GM21360 (cell line): ENCODE measurements at regions not wholly inside any gene's neighbourhood (a gene's known extent, or its start where the extent isn't known, plus 50 kb on each side); places are given as distances from the start of the nearest gene placed in this dataset.
"Not testable (repeated sequence)": the region's sequence is repeated elsewhere in the genome, so short reads cannot be mapped to it uniquely, and the experiment has no call there.

ENCODE experiments used
- ATAC-seq: cut with Tn5 transposase; IDR thresholded peaks from one replicate; pipeline ENCODE4 v1.9.1; 2021; ENCODE audit warnings: mild to moderate bottlenecking, moderate library complexity; ENCODE audit not compliant: unreplicated experiment

DNA sequence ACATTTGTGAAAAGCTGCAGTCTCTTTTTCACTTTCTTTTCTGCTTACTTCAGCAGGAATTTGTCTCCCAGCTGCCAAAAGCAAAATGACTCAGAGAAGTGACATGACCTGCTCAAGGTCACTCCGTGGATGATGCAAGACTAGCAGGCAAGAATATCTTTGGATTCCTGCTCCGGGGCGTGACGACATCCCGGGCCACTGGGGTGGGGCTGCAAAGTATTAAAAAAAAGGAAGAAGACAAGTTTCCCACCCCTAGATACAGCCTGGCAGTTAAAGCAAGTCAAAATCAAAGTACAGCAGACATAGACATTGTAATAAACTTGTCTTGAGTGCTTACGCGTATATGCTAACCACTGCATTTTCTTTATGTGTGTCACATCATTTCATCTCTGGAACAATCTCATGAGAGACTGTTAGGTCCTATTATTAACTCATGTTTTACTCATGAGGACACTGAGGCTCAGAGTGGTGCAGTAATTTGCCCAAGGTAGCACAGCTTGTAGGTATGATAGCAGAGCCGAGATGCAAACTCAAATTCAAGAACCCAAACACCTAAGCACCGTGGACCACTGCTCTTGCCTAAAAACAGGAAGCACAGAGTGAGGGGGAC lies 485.2 kb upstream of the PROK2 start:
- no peak for ATAC-seq

DNA sequence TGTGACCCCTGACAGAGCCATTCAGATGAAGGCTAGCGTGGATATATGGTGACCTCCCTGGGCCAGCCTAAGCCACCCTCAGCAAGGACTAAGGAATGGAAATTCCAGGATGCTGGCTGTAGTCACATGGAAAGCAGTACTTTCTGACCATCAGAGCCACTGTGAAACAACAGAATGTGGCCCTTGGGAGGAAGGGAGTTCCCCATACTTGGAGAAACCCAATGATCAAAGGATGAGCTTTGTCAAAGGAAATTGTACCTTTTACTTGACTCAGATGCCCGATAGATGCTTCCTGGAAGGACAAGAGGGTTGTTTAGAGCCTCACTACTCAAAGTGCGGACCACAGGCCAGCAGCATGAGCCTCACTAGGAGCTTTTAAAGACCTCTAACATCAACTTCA lies 484.5 kb upstream of the PROK2 start:
- no peak for ATAC-seq

DNA sequence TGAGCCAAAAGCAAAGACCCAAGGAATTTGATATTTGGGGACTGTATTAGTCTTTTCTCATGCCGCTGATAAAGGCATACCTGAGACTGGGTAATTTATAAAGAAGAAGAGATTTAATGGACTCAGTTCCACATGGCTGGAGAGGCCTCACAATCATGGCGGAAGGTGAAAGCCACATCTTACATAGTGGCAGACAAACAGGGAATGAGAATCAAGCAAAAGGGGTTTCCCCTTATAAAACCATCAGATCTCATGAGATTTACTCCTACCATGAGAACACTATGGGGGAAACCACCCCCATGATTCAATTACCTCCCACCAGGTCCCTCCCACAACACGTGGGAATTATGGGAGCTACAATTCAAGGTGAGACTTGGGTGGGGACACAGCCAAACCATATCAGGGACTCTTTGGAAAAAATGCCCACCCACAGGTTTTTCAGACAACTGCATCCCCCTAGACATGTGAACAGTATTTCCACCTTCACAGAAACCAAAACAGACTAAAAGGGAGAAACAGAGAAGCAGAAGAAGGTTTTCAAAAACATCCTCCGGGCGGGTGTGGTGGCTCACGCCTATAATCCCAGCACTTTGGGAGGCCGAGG lies 482.1 kb upstream of the PROK2 start:
- ATAC-seq, result not testable (repeated sequence)

DNA sequence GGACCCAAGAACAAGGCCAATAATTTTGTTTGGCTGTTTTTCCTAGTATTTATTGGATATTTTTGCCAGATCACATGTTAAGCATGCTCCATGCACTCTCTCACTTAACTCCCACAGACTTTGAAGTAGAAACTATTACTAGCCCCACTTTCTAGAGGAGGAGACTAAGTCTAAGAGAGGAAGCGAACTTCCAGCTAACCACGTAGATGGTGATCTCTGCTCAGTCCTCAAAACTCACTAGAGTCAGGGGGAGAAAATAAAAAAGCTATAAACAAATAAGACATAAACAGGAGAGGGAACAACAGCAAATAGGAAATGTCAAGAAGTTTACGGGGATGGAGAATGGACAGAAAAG lies 481.0 kb upstream of the PROK2 start:
- peak; percentile 35 for ATAC-seq

DNA sequence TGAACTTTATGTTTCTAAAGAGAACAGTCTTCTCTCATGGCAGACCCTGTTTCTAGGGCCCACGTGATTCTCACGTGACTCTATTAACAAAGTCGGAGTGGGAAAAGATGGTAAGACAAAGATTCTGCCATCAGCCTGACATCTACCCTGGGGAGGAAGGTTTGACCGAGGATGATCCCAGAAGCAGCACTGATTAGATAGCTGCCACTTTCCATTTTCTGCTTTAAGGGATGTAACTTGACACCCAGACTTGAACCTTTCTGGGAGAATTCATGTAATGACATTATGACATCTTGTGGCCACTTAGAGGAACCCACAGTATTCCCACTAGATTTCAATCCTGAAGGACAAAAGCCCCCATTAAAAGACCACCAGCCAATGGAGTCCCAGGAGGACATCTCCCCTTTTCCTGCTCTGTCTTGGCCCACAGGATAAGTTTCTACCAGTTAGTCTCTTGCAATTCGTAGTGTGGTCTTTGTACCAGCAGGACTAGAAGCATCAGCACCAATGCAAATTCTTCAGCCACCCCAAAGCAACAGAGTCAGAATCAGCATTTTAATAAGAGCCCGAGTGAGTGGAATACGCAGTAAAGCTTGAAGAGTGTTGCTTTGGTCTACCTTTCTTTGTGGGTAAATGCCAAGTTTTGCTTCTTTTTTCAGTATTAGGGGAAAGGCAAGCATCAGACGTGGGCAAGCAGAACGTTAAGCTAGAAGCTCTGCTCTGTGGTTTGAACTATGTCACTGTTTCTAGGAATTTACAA lies 480.5 kb upstream of the PROK2 start:
- ATAC-seq, result peak; percentile 62

DNA sequence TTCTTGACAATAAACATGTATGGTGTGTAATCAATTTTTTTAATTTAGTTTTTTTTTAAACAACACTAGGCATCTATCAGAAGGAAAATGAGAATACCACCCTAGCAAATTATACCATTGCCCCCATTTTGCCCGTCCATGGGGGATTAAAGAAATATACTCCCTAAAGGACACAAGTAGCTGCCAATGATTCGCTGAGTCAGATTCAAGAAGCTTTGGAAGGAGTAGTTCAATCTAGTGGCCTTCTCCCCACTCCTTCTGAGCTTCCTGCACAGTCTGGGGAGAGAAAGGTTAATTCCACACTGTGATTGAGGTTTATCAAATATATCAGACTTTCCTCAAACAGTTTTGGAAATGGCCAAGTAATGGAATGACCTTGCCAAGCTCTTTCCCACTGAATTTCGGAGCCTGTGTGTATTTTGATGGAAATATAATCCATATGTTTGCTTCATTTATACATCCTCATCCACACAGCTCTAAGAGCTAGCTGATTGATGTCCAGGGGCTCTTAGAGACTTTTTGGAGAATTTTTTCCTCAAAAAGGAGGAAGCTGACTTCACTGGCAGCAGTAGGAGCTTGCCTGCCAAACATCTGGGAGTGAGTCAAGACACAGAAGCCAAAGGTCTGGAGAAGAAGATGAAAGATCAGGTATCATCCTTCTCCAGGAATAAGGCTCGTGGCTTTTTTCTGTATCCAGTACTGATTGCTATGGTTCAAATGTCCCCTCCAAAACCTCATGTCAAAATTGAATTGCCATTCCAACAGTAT lies 478.5 kb upstream of the PROK2 start:
- ATAC-seq, result no peak

DNA sequence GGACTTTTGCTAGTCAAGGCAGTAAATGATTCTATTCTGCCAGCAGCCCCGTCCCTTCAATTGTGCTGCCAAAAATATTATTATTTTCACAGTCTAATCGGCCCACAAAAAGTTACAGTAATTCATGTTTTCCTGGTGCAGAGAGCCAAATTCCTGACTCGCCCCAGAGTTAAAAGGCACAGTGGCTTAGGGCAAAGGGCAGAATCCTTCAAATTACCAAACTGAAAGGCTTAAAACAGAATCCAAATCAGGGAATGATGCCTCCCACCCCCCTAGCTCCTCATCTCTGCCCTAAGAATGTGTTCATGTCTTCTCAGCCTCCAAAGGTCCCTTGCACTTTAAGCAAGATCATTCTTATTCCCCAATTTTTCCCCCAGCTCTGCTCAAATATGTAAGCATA lies 477.8 kb upstream of the PROK2 start:
- ATAC-seq, result no peak

DNA sequence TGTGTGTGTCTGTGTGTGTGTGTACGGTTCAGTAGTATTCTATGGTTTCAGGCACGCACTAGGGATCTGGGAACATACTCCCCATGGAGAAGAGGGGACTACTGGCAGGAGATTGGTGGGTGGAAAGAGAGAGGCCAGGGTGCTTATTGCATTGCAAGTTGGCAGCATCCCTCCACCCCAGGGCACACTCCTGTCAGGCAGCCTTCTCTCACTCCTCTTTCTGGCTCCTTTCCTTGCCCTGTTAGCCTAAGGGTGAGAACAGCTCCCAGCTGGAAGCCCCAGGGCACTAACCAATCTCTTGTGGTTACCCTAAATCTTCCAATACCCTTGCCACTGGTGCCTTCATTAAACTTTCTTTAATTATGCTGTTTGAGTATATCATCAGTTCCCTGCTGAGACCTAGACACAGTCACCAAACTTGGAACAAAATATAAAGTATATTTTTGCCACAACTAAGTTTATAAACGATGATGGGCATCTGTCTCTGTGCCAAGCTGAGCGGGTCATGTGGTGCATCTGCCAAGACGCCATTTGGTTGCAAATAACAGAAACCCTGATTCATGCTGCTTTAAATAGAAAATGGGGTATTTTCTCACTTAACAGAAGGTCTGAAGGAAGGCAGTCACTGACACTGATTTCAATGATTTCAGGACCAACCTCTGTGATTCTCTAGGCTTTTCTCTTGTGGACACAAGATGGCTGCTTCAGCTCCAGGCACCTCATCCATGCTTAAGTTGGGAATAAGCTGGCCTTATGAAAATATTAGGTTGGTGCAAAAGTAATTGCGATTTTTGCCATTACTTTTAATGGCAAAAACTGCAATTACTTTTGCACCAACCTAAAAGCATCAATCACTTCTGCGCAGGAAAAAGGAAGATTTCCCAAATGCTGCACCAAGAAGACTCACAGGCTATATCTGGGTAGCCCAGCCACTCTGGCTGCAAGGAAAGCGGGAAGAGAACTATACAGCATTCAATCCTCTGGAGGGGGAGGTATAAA lies 476.9 kb upstream of the PROK2 start:
- no peak for ATAC-seq

DNA sequence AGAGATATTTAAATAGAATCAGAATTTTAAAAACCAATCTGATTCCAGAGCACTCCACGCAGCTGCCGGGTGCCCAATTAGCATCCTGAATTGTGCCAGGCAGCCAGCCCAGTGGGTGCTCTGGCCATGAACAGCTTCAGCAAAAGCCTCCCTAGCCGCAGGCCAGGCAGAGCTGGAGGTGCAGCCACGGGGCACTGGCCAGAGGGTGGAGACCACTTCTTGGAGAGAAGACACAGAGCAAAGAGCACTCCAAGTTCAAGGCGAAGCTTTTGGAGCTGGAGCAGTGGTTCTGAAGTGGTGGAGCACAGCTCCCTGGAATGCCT lies 475.6 kb upstream of the PROK2 start:
- ATAC-seq, result no peak

DNA sequence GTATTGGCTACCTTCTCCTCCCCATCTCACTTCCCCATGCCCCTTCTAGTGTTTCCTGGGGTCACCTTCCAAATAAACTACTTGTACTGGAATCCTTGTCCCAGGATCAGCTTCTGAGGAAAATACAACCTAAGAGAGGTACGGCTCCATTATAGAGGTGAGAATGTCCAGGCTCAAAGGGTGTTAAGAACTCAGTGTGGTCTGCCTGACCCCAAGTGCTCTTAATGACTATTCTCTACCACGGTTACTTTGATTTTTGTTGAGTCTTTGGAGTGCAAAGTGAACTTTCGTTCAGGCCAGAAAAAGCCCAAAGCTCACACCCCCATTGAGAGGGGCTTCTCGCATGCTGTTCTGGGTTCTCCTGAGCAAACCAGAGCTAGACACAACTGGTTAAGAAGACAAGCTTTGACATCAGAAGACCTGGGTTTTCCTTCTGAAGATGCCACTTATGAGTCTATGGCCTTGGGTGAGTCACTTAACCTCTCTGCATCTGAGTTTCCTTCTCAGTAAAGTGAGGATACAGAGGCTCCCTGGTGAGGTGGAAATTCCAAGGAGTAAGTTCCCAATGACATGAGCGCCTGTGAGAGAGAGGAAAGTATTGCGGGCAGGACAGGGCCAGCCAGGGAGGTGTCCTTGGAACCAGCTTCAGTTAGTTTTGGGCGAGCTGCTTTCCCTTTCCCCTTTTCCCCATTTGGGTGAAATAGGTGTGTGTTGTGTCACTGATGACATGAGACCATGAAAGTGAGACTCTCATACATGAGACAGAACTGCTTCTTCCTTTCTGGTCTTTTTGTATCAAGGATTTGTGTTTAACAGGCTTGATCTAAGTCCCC lies 475.0 kb upstream of the PROK2 start:
- no peak for ATAC-seq

DNA sequence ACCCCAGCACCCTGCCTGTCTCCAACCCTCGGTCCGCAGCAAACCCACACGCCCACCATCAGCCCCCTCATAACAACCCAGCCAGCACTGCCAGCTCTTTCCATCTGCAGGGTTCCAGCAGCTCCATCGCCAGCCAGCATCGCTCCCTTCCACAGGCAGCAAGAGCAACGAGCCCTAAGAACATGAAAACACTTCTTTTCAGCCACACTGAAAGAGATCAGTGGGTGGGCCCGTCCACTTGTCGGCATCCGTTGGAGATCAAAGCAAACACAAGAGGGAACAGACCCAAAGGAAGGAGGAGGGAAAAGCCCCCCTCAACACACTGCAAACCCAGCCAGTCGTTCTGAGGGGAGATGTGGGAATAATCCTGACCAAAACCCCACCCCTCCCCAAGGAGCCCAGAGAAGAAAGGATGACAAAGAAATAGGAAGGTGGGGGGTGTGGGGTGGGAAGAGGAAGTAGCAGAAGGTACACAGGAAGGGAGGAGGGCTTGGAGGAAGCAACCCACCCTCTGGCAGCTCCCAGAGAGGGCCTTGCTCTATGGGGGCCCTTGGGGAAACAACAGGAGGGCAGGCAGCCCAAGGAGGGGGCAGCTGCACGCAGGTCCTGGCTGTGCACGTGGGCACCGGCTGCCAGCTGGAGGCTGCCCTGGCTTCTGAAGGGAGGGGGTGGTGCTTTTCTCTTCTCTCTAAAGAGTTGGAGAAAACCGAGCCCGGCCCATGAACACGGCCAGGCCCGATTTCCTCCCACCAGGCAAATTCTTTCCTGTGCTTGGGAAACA lies 473.6 kb upstream of the PROK2 start:
- no peak for ATAC-seq

DNA sequence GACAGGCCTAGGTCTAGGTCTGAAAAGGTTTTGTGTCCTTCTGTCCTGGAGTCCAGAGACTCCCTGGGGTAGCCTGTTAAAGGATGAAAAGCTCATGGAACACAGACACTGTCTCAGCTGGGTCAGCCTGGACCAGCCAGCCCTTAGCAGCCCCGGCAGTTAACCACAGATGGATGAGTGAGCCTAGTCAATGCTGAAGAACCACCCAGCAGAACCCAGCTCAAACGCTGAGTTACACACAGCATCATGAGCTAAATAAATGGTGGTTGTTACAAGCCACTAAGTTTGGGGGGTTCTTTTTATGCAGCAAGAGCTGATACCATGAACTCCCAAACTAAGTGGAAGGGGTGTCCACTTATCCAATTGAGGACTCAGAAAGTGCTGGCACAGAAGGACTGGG lies 472.8 kb upstream of the PROK2 start:
- no peak for ATAC-seq

DNA sequence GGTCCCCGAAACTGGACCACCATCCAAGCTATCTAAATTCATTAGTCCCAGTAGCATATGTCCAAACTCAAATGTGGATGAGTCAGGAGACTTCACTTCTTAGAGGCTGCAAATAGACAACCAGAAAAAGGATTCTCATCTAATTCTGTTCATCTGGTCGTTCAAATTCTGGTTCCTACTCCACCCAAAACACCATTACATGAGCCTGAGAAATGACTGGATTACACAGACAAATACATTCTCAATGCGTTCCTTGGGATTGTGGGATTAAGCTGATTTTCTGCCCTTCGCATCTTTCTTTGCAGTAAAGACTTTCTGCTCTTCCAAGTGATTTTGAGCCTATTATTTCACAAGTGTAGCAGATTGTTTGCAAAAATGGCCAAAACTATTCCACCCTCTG lies 472.3 kb upstream of the PROK2 start:
- ATAC-seq, result no peak

DNA sequence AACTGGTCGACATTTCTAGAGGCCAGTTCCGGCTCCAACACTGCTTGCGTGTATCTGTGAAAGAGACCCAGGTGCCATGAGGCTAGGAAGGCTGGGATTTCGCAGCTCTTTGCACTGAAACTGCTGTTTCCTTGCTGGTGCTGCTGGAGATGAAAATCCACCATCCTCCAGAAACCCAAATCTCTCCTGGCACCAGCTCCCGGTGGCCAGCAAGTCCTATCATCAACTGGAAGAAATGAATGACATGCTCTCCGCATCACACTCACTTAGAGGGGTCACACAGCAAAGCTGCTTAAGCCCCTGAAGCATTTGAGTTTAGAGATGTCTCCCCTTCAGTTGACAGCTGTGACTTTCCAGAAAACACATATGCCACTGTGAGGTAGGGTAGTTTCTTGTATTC lies 471.8 kb upstream of the PROK2 start:
- ATAC-seq, result no peak

DNA sequence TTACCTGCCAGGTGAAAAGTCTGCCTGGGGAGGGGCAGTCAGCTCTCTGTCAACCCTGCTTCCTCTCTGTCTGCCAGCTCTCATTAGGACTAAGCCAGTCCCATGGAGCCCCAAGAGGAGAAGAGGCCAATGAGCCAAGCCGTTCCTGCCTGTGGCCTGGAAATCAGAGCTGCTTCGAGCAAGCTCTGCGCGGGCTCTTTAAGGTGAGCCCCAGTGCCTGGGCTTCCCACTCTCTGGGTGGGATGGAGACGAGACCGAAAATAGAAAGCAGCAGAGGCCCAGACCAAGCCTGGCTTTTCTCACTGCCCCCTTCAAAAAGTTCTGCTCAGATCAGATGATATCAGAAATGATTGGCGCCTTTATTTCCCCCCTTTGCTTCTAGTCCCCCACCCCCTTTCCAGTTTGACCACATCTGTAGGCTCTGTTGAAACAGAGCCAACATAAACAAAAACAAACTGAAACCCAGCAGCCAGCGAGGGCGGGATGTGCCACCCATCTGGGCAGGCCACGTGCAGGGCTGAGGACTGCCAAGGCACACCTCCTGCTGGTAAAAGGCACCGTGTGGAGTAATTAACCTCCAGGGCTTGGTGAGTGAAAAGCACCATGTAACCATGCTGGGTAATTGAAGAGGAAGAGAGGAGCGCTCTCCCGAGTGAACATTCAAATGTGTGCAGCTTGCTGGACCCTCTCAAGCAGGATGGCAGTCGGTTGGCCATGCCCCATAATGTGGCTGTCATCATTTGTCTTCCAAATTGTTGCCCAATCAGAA lies 471.0 kb upstream of the PROK2 start:
- no peak for ATAC-seq

DNA sequence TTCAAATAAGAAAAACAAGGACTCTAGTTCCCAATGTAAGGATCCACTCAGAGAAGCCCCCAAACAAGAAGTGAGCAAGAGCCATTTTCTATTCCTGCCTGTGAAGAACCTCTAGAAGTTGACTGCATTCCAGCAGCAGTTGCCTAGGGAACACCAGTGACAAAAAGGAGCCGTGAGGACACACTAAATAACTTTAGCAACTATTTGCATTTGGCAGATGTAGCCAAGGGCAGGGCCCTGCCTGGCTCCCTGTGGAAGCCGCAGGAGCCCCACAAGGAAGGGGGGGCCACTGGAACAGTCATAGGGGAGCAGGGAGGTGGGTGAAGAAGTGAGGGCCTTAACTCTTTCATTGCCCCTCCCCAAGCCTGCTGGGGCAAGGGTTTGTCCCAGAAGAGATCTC lies 470.2 kb upstream of the PROK2 start:
- ATAC-seq, result no peak

DNA sequence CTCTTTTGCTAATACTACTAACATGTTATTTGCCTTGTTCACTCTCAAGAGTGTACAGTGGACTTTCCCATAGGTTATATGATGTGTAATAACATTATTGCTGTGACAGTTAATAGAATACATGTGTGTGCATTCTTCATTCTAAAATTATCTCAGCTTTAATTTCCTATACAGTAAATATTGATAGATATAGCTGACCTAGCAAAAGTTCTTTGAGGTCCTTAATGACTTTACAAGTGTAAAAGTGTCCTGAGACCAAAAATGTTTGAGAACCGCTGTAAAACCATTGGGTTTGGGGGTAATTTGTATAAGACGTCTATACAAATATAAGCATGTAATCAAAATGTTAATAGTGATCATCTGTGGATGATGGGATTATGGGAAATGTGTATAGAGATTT lies 469.5 kb upstream of the PROK2 start:
- ATAC-seq, result no peak

DNA sequence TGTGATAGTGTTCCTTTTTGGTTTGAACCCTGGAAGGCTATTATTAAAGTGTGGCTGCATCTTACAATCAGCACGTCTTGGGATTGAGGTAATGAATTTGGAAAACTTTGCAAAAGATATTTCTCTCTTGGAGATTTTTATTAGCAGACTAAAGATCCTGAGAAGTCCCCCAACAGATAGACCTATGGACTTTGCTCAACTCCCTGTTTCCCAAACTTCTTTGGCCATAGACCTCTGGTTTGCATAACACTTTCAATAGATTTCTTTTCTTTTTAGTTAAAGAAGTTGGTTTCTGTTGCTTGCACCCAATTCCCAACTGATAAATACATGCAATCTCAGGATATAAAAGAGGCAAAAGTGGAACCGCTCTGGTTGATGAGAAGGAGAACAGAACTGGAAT lies 465.8 kb upstream of the PROK2 start:
- no peak for ATAC-seq
